IMR-90 (cell line): ENCODE measurements at regions not wholly inside any gene's neighbourhood (a gene's known extent, or its start where the extent isn't known, plus 50 kb on each side); places are given as distances from the start of the nearest gene placed in this dataset.

ENCODE experiments used
- ATAC-seq: fragments of 200-7000 bp; cut with Tn5 transposase; 2 replicates; pipeline ENCODE4 v1.9.1; 2020; ENCODE audit warnings: low read depth, mild to moderate bottlenecking, moderate library complexity
- BruUV-seq: library from RNA; stranded (reverse); fragments of 400-500 nt; replicated peaks from 2 replicates; lab custom pipeline; 2021; lab: Mats Ljungman, UMichigan
- CTCF ChIA-PET: fragments of 300-600 bp; formaldehyde crosslinking; extraction: SDS; loops from one replicate; lab custom pipeline; 2021; ENCODE audit warnings: antibody characterized with exemption; lab: Yijun Ruan, JAX
- POLR2A ChIA-PET: fragments of 300-600 bp; sonication (Branson Sonifier 250); formaldehyde crosslinking; loops from one replicate; lab custom pipeline; 2022; ENCODE audit warnings: antibody characterized with exemption; ENCODE audit not compliant: unreplicated experiment; lab: Charles Lee
- DNase-seq: peaks from one replicate; pipeline ENCODE4 v3.0.0; 2013
- H2AFZ ChIP-seq: replicated peaks from 2 replicates; pipeline ENCODE3; 2013; ENCODE audit warnings: low read length, mild to moderate bottlenecking; ENCODE audit not compliant: poor library complexity
- H2AK5ac ChIP-seq: 2 replicates; pipeline ENCODE4 v1.6.1; 2013; ENCODE audit warnings: low read depth, low read length, inconsistent platforms
- H2AK9ac ChIP-seq: replicated peaks from 2 replicates; pipeline ENCODE3; 2013; ENCODE audit warnings: mild to moderate bottlenecking, low read depth, low read length, moderate library complexity; ENCODE audit not compliant: poor library complexity
- H2BK120ac ChIP-seq: 2 replicates; pipeline ENCODE4 v1.6.1; 2013; ENCODE audit warnings: low read depth, low read length, inconsistent platforms
- H2BK15ac ChIP-seq: 3 replicates; pipeline ENCODE4 v1.6.1; 2013; ENCODE audit warnings: low read depth, low read length, inconsistent platforms
- H2BK20ac ChIP-seq: 2 replicates; pipeline ENCODE4 v1.6.1; 2013; ENCODE audit warnings: low read depth, mild to moderate bottlenecking, inconsistent platforms, low read length, moderate library complexity
- H2BK5ac ChIP-seq: 2 replicates; pipeline ENCODE4 v1.6.1; 2013; ENCODE audit warnings: mild to moderate bottlenecking, low read depth, low read length, inconsistent platforms; ENCODE audit not compliant: poor library complexity, severe bottlenecking
- H3K14ac ChIP-seq: replicated peaks from 2 replicates; pipeline ENCODE4 v1.6.1; 2013; ENCODE audit warnings: low read depth, low read length, inconsistent platforms
- H3K18ac ChIP-seq: 2 replicates; pipeline ENCODE4 v1.6.1; 2013; ENCODE audit warnings: low read depth, low read length, control low read depth
- H3K23ac ChIP-seq: 2 replicates; pipeline ENCODE4 v1.6.1; 2013; ENCODE audit warnings: low read depth, low read length, inconsistent platforms
- H3K27ac ChIP-seq: 2 replicates; pipeline ENCODE4 v1.5.1; 2013; ENCODE audit warnings: mild to moderate bottlenecking, control low read depth, low read length; ENCODE audit not compliant: insufficient read depth
- H3K27me3 ChIP-seq: 2 replicates; pipeline ENCODE4 v1.6.1; 2013; ENCODE audit warnings: low read length; ENCODE audit not compliant: control insufficient read depth, insufficient read depth
- H3K36me3 ChIP-seq: 2 replicates; pipeline ENCODE4 v1.6.1; 2013; ENCODE audit warnings: low read length, mixed read lengths; ENCODE audit not compliant: control insufficient read depth, insufficient read depth
- H3K4ac ChIP-seq: 2 replicates; pipeline ENCODE4 v1.6.1; 2013; ENCODE audit warnings: low read depth, low read length, inconsistent platforms
- H3K4me1 ChIP-seq: 2 replicates; pipeline ENCODE4 v1.6.1; 2013; ENCODE audit warnings: low read length, mixed read lengths; ENCODE audit not compliant: control insufficient read depth, insufficient read depth
- H3K4me2 ChIP-seq: 2 replicates; pipeline ENCODE4 v1.6.1; 2013; ENCODE audit warnings: low read depth, mild to moderate bottlenecking, control low read depth, low read length, moderate library complexity
- H3K4me3 ChIP-seq: 2 replicates; pipeline ENCODE4 v1.5.1; 2013; ENCODE audit warnings: low read depth, mild to moderate bottlenecking, control low read depth, low read length, moderate library complexity; ENCODE audit not compliant: insufficient read depth
- H3K56ac ChIP-seq: 2 replicates; pipeline ENCODE4 v1.6.1; 2013; ENCODE audit warnings: low read length, inconsistent platforms; ENCODE audit not compliant: insufficient read depth; ENCODE audit errors: extremely low read depth
- H3K79me1 ChIP-seq, 2 experiments: 2 replicates each; pipeline ENCODE4 v1.6.1; 2013; ENCODE audit warnings: low read length in 2 of 2, inconsistent platforms in 1 of 2, low read depth in 1 of 2
- H3K9ac ChIP-seq: 2 replicates; pipeline ENCODE4 v1.6.1; 2013; ENCODE audit warnings: low read depth, low read length, control low read depth
- H3K9me1 ChIP-seq: 2 replicates; pipeline ENCODE4 v1.6.1; 2013; ENCODE audit warnings: low read length, inconsistent platforms; ENCODE audit not compliant: insufficient read depth
- H3K9me3 ChIP-seq: 2 replicates; pipeline ENCODE4 v1.6.1; 2013; ENCODE audit warnings: low read length; ENCODE audit not compliant: control insufficient read depth, insufficient read depth
- H4K20me1 ChIP-seq: 2 replicates; pipeline ENCODE4 v1.6.1; 2013; ENCODE audit warnings: low read length, inconsistent platforms; ENCODE audit not compliant: insufficient read depth
- H4K5ac ChIP-seq: 2 replicates; pipeline ENCODE4 v1.6.1; 2013; ENCODE audit warnings: mild to moderate bottlenecking, low read depth, low read length, control low read depth
- H4K8ac ChIP-seq, 2 experiments: 2 replicates each; pipeline ENCODE4 v1.6.1; 2013; ENCODE audit warnings: low read depth in 2 of 2, low read length in 2 of 2, control low read depth in 1 of 2, inconsistent platforms in 1 of 2
- H4K91ac ChIP-seq: 2 replicates; pipeline ENCODE4 v1.6.1; 2013; ENCODE audit warnings: low read depth, low read length, inconsistent platforms; ENCODE audit not compliant: insufficient read depth
- BHLHE40 ChIP-seq: fragments of 150-350 bp; IDR thresholded peaks from 2 replicates; pipeline ENCODE4 v1.6.1; 2016; ENCODE audit warnings: mild to moderate bottlenecking, low read depth, low read length
- CTCF ChIP-seq: conservative IDR thresholded peaks from 2 replicates; pipeline ENCODE4 v1.5.1; 2012; ENCODE audit warnings: mild to moderate bottlenecking, low read depth, low read length, improper control_type of control experiment
- FOS ChIP-seq: fragments of 150-350 bp; IDR thresholded peaks from 2 replicates; pipeline ENCODE4 v1.6.1; 2016; ENCODE audit warnings: low read depth, low read length
- MAZ ChIP-seq: IDR thresholded peaks from 2 replicates; pipeline ENCODE4 v1.6.1; 2012; ENCODE audit warnings: low read depth, mild to moderate bottlenecking, low read length, improper control_type of control experiment, moderate library complexity, borderline replicate concordance
- SMC3 ChIP-seq: fragments of 150-350 bp; IDR thresholded peaks from 2 replicates; pipeline ENCODE4 v1.6.1; 2016; ENCODE audit warnings: low read depth, mild to moderate bottlenecking, antibody characterized with exemption, low read length, moderate library complexity
- USF2 ChIP-seq: fragments of 150-350 bp; IDR thresholded peaks from 2 replicates; pipeline ENCODE4 v1.6.1; 2017; ENCODE audit warnings: mild to moderate bottlenecking, antibody characterized with exemption, low read length, low read depth
- WGBS, 2 experiments: methylation state at CpG; one replicate each; pipeline versions ENCODE4 v1.1.5 to v1.1.7; 2013; ENCODE audit warnings: missing lambda C conversion rate in 2 of 2; ENCODE audit not compliant: insufficient read length in 1 of 2; ENCODE audit errors: extremely low coverage in 2 of 2; 5-methylcytosine and 5-hydroxymethylcytosine counted together
- dilution Hi-C: fragments of 300-500 bp; cut with HindIII; formaldehyde crosslinking; loops from one replicate; pipeline ENCODE4 v1.14.3; 2018; ENCODE audit warnings: low sequenced_read_pairs; ENCODE audit not compliant: unreplicated experiment
- in situ Hi-C: fragments of 300-500 bp; cut with MboI; formaldehyde crosslinking; loops from 3 replicates; pipeline ENCODE4 v1.14.3; 2019; ENCODE audit warnings: low sequenced_read_pairs, inconsistent platforms, mixed read lengths
- intact Hi-C: fragments of 100-400 bp; cut with micrococcal nuclease; formaldehyde crosslinking; loops from 2 replicates; pipeline ENCODE4 v1.10.0; 2022

- Histone ChIP-seq H2AK9ac (no peak overlapping the region), H3K4me2 (no peak overlapping the region), H2AFZ (no peak overlapping the region), H3K18ac (no peak overlapping the region), H2AK5ac (no peak overlapping the region), H3K79me1 (no peaks in the 10 kb centered on the region), H3K56ac (no peak overlapping the region), H3K23ac (no peak overlapping the region), H4K8ac (no peak overlapping the region), H3K14ac (no peak overlapping the region), H3K9me1 (no peaks in the 10 kb centered on the region), H3K4me3 (no peak overlapping the region), H2BK20ac (no peak overlapping the region), H3K4me1 (no peaks in the 10 kb centered on the region), H4K20me1 (no peaks in the 10 kb centered on the region), H2BK120ac (no peak overlapping the region), H3K27me3 (no peaks in the 10 kb centered on the region), H4K5ac (no peak overlapping the region), H3K27ac (no peak overlapping the region), H4K91ac (no peak overlapping the region), H2BK5ac (no peak overlapping the region), H3K36me3 (no peaks in the 10 kb centered on the region), H3K9me3 (peaks cover 2% of the 10 kb centered on the region; the same call in 1 of the 2 replicates), H3K4ac (no peak overlapping the region), H3K9ac (no peak overlapping the region), H2BK15ac (no peak overlapping the region)
- intact Hi-C loops (no loop called here), dilution Hi-C loops (no loop called here), in situ Hi-C loops (no loop called here)
- ChIA-PET POLR2A (no interaction called here), CTCF (no interaction called here)
- BruUV-seq: no TSS peak
- TF ChIP-seq USF2 (no peak), CTCF (no peak), SMC3 (no peak), FOS (no peak), MAZ (no peak), BHLHE40 (no peak)
- ATAC-seq (no peak), DNase-seq (no peak)
- no CpG with 5 or more reads among the region's 6 CpGs for WGBS, 2 experiments
These were observed 482.1 kb downstream of the TMA16 start for GRCh38 chr4:163976588-163976987.
